ENCODE measurements at regions not wholly inside any gene's neighbourhood (a gene's known extent, or its start where the extent isn't known, plus 50 kb on each side); places are given as distances from the start of the nearest gene placed in this dataset.

GRCh38 chr2:217703999-217704398 lies 298.8 kb downstream of the TNS1 start:
- FAIRE-seq (no peak), DNase-seq (ENCODE audit: insufficient read length, low spot score) (no peak)
- TF ChIP-seq CTCF (IDR thresholded peaks at IDR 0.05; ENCODE audit: insufficient read depth, missing control alignments): no peak

GRCh38 chr2:217703102-217703501 lies 299.7 kb downstream of the TNS1 start:
- no peak for TF ChIP-seq CTCF (IDR thresholded peaks at IDR 0.05; ENCODE audit: insufficient read depth, missing control alignments)
- DNase-seq (ENCODE audit: insufficient read length, low spot score): no peak
- FAIRE-seq: no peak

GRCh38 chr2:217701622-217702021 lies 301.2 kb downstream of the TNS1 start:
- DNase-seq (ENCODE audit: insufficient read length, low spot score) (no peak), FAIRE-seq (no peak)
- no peak for TF ChIP-seq CTCF (IDR thresholded peaks at IDR 0.05; ENCODE audit: insufficient read depth, missing control alignments)

- TF ChIP-seq CTCF (IDR thresholded peaks at IDR 0.05; ENCODE audit: insufficient read depth, missing control alignments): no peak
- FAIRE-seq: no peak
- DNase-seq (ENCODE audit: insufficient read length, low spot score): no peak
These were observed 304.1 kb downstream of the TNS1 start for GRCh38 chr2:217698691-217699090.

- no peak for TF ChIP-seq CTCF (IDR thresholded peaks at IDR 0.05; ENCODE audit: insufficient read depth, missing control alignments)
- DNase-seq (ENCODE audit: insufficient read length, low spot score): no peak
- FAIRE-seq: no peak
These were observed 307.7 kb downstream of the TNS1 start for GRCh38 chr2:217695033-217695520.

- FAIRE-seq (no peak), DNase-seq (ENCODE audit: insufficient read length, low spot score) (no peak)
- no peak for TF ChIP-seq CTCF (IDR thresholded peaks at IDR 0.05; ENCODE audit: insufficient read depth, missing control alignments)
These were observed 308.5 kb downstream of the TNS1 start for GRCh38 chr2:217694291-217694690.

GRCh38 chr2:217693363-217693762 lies 309.4 kb downstream of the TNS1 start:
- FAIRE-seq (no peak), DNase-seq (ENCODE audit: insufficient read length, low spot score) (no peak)
- TF ChIP-seq CTCF (IDR thresholded peaks at IDR 0.05; ENCODE audit: insufficient read depth, missing control alignments): no peak
